Kidney (tissue), 13 donors: ENCODE measurements at regions not wholly inside any gene's neighbourhood (a gene's known extent, or its start where the extent isn't known, plus 50 kb on each side); places are given as distances from the start of the nearest gene placed in this dataset.

Experiments used
- DNase-seq, 5 donors: peaks; one replicate each; pipeline ENCODE4 v3.0.0-alpha.2; 2013 to 2020
- FAIRE-seq: peaks from 2 replicates; lab custom pipeline; 2012; peaks lifted over from hg19 to GRCh38; lab: Jason Lieb, UNC
- H3K27ac ChIP-seq, 2 donors: one replicate each; pipeline ENCODE4 v1.7.0; 2013; ENCODE audit warnings: low read depth in 2 of 2, low read length in 2 of 2, inconsistent platforms in 1 of 2
- H3K27me3 ChIP-seq: one replicate; pipeline ENCODE4 v1.7.1; 2013; ENCODE audit warnings: low read length, inconsistent platforms; ENCODE audit not compliant: control insufficient read depth, insufficient read depth
- H3K36me3 ChIP-seq, 3 donors: one replicate each; pipeline versions ENCODE4 v1.7.0 to v1.7.1; 2013; ENCODE audit warnings: low read length in 3 of 3, control low read depth in 1 of 3, inconsistent platforms in 1 of 3; ENCODE audit not compliant: insufficient read depth in 3 of 3, control insufficient read depth in 2 of 3
- H3K4me1 ChIP-seq, 3 donors: one replicate each; pipeline versions ENCODE4 v1.7.0 to v1.7.1; 2013; ENCODE audit warnings: low read length in 3 of 3, inconsistent platforms in 1 of 3, low read depth in 1 of 3; ENCODE audit not compliant: control insufficient read depth in 2 of 3, insufficient read depth in 2 of 3
- H3K4me3 ChIP-seq, 3 donors: one replicate each; pipeline versions ENCODE4 v1.7.0 to v1.8.1; 2013; ENCODE audit warnings: low read length in 3 of 3, control low read depth in 1 of 3, inconsistent platforms in 1 of 3
- H3K9ac ChIP-seq, 3 donors: one replicate each; pipeline versions ENCODE4 v1.7.0 to v1.7.1; 2013; ENCODE audit warnings: low read length in 3 of 3, control low read depth in 1 of 3, inconsistent platforms in 1 of 3
- H3K9me3 ChIP-seq, 3 donors: one replicate each; pipeline versions ENCODE4 v1.7.0 to v1.7.1; 2013; ENCODE audit warnings: low read length in 3 of 3, control low read depth in 1 of 3, inconsistent platforms in 1 of 3; ENCODE audit not compliant: control insufficient read depth in 2 of 3, insufficient read depth in 1 of 3
- intact Hi-C: fragments of 100-400 bp; cut with DNase I; formaldehyde crosslinking; loops from one replicate; pipeline ENCODE4 v1.11.1; 2022
- TF ChIP-seq, protein P1 (sequence below): IDR thresholded peaks from 3 replicates; pipeline ENCODE4 v1.5.1; 2012; ENCODE audit warnings: mild to moderate bottlenecking, moderate library complexity, borderline replicate concordance; ENCODE audit not compliant: insufficient read depth; ENCODE audit errors: extremely low read depth
- donor health status: control.
- donor health status: control.
- donor health status: control.
- donor health status: control.
- donor health status: control.
- donor health status: DM: yes; HTN: yes; CAD: no.
- donor health status: Normal renal cell carcinoma (clear cell type).

DNA sequence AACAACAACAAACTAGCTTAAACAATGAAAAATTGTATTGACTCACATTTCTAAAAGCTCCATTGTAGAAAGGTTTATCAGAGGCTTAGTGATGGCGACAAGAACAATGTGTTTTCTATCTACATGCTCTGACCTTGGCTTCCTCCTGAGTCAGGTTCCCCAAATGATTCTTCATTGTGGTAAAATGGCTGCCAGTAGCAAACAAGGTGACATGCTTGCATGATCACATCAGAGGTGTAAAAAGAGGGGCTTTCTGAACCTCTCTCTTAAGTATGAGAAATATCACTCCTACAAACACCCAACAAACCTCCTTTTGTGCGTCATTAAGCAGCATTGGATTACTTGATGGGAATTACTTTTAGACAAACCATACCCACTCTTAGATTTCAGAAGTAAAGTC is 252.4 kb upstream of the SYT1 start:
- H3K4me3 ChIP-seq, result no peak overlapping the region
- H3K9me3 ChIP-seq, result no peaks in the 10 kb centered on the region
- no peak for FAIRE-seq
- H3K9ac ChIP-seq, result no peak overlapping the region
- TF ChIP-seq, protein P1, sequence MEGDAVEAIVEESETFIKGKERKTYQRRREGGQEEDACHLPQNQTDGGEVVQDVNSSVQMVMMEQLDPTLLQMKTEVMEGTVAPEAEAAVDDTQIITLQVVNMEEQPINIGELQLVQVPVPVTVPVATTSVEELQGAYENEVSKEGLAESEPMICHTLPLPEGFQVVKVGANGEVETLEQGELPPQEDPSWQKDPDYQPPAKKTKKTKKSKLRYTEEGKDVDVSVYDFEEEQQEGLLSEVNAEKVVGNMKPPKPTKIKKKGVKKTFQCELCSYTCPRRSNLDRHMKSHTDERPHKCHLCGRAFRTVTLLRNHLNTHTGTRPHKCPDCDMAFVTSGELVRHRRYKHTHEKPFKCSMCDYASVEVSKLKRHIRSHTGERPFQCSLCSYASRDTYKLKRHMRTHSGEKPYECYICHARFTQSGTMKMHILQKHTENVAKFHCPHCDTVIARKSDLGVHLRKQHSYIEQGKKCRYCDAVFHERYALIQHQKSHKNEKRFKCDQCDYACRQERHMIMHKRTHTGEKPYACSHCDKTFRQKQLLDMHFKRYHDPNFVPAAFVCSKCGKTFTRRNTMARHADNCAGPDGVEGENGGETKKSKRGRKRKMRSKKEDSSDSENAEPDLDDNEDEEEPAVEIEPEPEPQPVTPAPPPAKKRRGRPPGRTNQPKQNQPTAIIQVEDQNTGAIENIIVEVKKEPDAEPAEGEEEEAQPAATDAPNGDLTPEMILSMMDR, result no peak
- intact Hi-C loops, result no loop called here
- H3K4me1 ChIP-seq, result no peaks in the 10 kb centered on the region
- H3K27ac ChIP-seq, result no peak overlapping the region
- DNase-seq, result peak in 2 of 5 donors; percentile 5 to 52
- H3K27me3 ChIP-seq, result no peaks in the 10 kb centered on the region
- H3K36me3 ChIP-seq, result no peaks in the 10 kb centered on the region

GRCh38 chr12:78617683-78618082 is 246.9 kb upstream of the SYT1 start:
- H3K9ac ChIP-seq, result no peak overlapping the region
- H3K27me3 ChIP-seq, result no peaks in the 10 kb centered on the region
- no peak overlapping the region for H3K27ac ChIP-seq
- H3K36me3 ChIP-seq, result no peaks in the 10 kb centered on the region
- H3K4me3 ChIP-seq, result no peak overlapping the region
- TF ChIP-seq, protein P1, result no peak
- no peaks in the 10 kb centered on the region for H3K4me1 ChIP-seq
- H3K9me3 ChIP-seq, result no peaks in the 10 kb centered on the region
- intact Hi-C loops, result no loop called here
- no peak for FAIRE-seq
- no peak for DNase-seq

GRCh38 chr12:78622529-78623195 is 241.9 kb upstream of the SYT1 start:
- Histone ChIP-seq H3K4me3 (no peak overlapping the region), H3K27ac (no peak overlapping the region), H3K9ac (no peak overlapping the region), H3K4me1 (no peaks in the 10 kb centered on the region), H3K36me3 (no peaks in the 10 kb centered on the region), H3K27me3 (no peaks in the 10 kb centered on the region), H3K9me3 (no peaks in the 10 kb centered on the region)
- intact Hi-C loops, result no loop called here
- DNase-seq (peak in 1 of 5 donors; percentile 11), FAIRE-seq (no peak)
- TF ChIP-seq, protein P1, result no peak

DNA sequence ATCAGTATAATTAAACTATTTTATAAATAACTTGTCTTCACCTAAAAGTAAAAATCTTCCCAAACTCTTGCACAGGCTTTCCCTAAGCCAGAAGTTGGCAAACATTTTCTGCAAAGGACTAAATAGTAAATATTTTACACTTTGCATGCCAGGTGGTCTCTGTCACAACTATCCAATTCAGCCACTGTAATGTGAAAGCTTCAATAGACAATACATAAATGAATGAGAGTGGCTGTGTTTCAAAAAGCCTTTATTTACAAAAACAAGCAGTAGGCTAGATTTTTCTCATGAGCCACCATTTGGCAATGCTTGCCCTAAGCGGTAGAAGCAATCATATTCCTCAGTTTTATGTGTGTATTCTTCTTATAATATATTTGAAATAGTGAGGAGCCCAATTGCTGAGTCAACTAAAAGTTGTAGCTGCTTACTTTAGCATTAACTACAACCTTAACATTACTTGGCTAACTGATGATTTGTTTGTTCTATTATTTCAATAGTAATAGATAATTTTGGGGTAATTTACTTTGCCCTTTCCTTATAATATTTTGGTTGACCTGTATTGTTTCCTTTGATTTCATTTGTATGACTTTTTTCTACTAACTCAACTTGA is 236.0 kb upstream of the SYT1 start:
- TF ChIP-seq, protein P1, result no peak
- intact Hi-C loops, result no loop called here
- Histone ChIP-seq H3K4me1 (no peaks in the 10 kb centered on the region), H3K27ac (no peak overlapping the region), H3K27me3 (no peaks in the 10 kb centered on the region), H3K36me3 (no peaks in the 10 kb centered on the region), H3K4me3 (no peak overlapping the region), H3K9ac (no peak overlapping the region), H3K9me3 (no peaks in the 10 kb centered on the region)
- DNase-seq (peak in 1 of 5 donors; percentile 14), FAIRE-seq (no peak)
